WTC11 (cell line): ENCODE measurements at regions not wholly inside any gene's neighbourhood (a gene's known extent, or its start where the extent isn't known, plus 50 kb on each side); places are given as distances from the start of the nearest gene placed in this dataset.

Source experiments
- ATF2 ChIP-seq: sonication (generic); formaldehyde crosslinking; IDR thresholded peaks from 2 replicates; pipeline ENCODE4 v1.8.1; 2022; ENCODE audit warnings: low read depth, missing genetic modification reagents, borderline replicate concordance
- CTCF ChIP-seq: fragments of 200-600 bp; IDR thresholded peaks from 2 replicates; pipeline ENCODE4 v1.8.0; 2022; ENCODE audit warnings: antibody characterized with exemption
- GRHL2 ChIP-seq: fragments of 250-450 bp; sonication (Bioruptor Pico); IDR thresholded peaks from 2 replicates; pipeline ENCODE4 v1.8.0; 2022; ENCODE audit warnings: mild to moderate bottlenecking, moderate library complexity; ENCODE audit not compliant: insufficient replicate concordance, severe bottlenecking
- NFYB ChIP-seq: sonication (generic); formaldehyde crosslinking; conservative IDR thresholded peaks from 2 replicates; pipeline ENCODE4 v1.8.0; 2022; ENCODE audit warnings: low read depth, missing genetic modification reagents
- NR1H2 ChIP-seq: sonication (generic); formaldehyde crosslinking; IDR thresholded peaks from 2 replicates; pipeline ENCODE4 v1.9.0; 2021; ENCODE audit warnings: mild to moderate bottlenecking, moderate library complexity, missing genetic modification reagents
- PRDM15 ChIP-seq: sonication (generic); formaldehyde crosslinking; IDR thresholded peaks from 2 replicates; pipeline ENCODE4 v1.8.0; 2022; ENCODE audit warnings: missing genetic modification reagents
- ZBTB43 ChIP-seq: sonication (generic); formaldehyde crosslinking; IDR thresholded peaks from 2 replicates; pipeline ENCODE4 v1.8.1; 2023; ENCODE audit warnings: mild to moderate bottlenecking, missing genetic modification reagents

DNA sequence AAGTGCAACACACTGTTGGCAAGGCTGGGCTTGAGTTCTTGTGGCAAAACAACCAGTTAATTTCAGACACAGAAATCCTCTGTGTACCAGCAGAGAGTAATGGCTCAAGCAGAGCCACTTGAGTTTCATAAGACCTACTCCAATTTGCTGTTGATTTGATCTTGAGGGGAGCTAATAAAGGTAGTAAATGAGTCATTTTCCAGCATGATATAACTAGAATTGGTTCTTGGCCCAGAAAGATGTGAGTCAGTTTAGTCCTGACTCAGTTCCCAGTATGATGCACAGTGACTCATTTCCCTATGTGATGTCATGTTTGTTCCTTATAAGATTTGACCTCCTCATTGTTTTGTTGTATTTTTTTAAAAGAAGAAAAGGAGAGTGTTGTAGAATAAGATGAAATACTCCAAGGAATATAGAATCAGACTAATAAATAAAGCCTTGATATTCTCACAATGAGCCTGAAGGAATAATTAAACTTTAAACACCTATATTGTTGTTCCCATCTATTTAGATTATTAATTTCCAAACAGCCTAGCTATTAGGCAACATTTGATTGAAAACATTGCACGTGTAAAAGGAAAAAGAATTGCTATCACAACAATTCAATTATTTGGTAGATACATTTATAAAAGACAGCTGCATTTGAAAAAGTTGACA is 186.2 kb downstream of the REEP3 start:
- TF ChIP-seq NR1H2: no peak
- TF ChIP-seq CTCF: no peak
- TF ChIP-seq NFYB (CRISPR knock-in tag): no peak
- TF ChIP-seq GRHL2 (CRISPR knock-in tag): no peak
- TF ChIP-seq ZBTB43 (CRISPR knock-in tag): no peak
- no peak for TF ChIP-seq ATF2 (CRISPR knock-in tag)
- no peak for TF ChIP-seq PRDM15 (CRISPR knock-in tag)
